Neuronal stem cell (in vitro differentiated cells): ENCODE measurements at regions not wholly inside any gene's neighbourhood (a gene's known extent, or its start where the extent isn't known, plus 50 kb on each side); places are given as distances from the start of the nearest gene placed in this dataset.

Experiments used
- DNase-seq: peaks from one replicate; pipeline ENCODE4 v3.0.0-alpha.2; 2013; ENCODE audit warnings: low spot score
- H2AFZ ChIP-seq: one replicate; pipeline ENCODE4 v1.6.1; 2013; ENCODE audit warnings: mild to moderate bottlenecking, low read length, inconsistent platforms
- H2AK5ac ChIP-seq: 2 replicates; pipeline ENCODE4 v1.6.1; 2013; ENCODE audit warnings: low read depth, mild to moderate bottlenecking, inconsistent platforms, low read length, moderate library complexity, mixed read lengths
- H2BK120ac ChIP-seq: 2 replicates; pipeline ENCODE4 v1.6.1; 2013; ENCODE audit warnings: low read depth, mild to moderate bottlenecking, inconsistent platforms, low read length, moderate library complexity, mixed read lengths
- H2BK12ac ChIP-seq: one replicate; pipeline ENCODE4 v1.6.1; 2013; ENCODE audit warnings: low read length, inconsistent platforms
- H2BK15ac ChIP-seq: 2 replicates; pipeline ENCODE4 v1.6.1; 2013; ENCODE audit warnings: mild to moderate bottlenecking, low read length, inconsistent platforms, mixed read lengths
- H2BK5ac ChIP-seq: one replicate; pipeline ENCODE4 v1.6.1; 2013; ENCODE audit warnings: inconsistent platforms, mild to moderate bottlenecking, low read length, moderate library complexity
- H3K14ac ChIP-seq: one replicate; pipeline ENCODE4 v1.6.1; 2013; ENCODE audit warnings: low read length, inconsistent platforms
- H3K18ac ChIP-seq: 2 replicates; pipeline ENCODE4 v1.6.1; 2013; ENCODE audit warnings: low read length, inconsistent platforms
- H3K23ac ChIP-seq: 2 replicates; pipeline ENCODE4 v1.6.1; 2013; ENCODE audit warnings: low read depth, mild to moderate bottlenecking, mixed read lengths, low read length, inconsistent platforms; ENCODE audit not compliant: poor library complexity
- H3K27ac ChIP-seq: replicated peaks from 3 replicates; pipeline ENCODE4 v1.5.1; 2013; ENCODE audit warnings: low read length, inconsistent platforms
- H3K27me3 ChIP-seq, 3 experiments: 2 replicates each; pipeline ENCODE4 v1.6.1; 2013; ENCODE audit warnings: low read length in 3 of 3, mild to moderate bottlenecking in 2 of 3, inconsistent platforms in 1 of 3, low read depth in 1 of 3, mixed read lengths in 1 of 3, moderate library complexity in 1 of 3; ENCODE audit not compliant: control insufficient read depth in 3 of 3, insufficient read depth in 3 of 3
- H3K36me3 ChIP-seq, 2 donors: replicated peaks in 1 of 2; 2 replicates each; pipeline ENCODE4 v1.6.1; 2013; ENCODE audit warnings: low read length in 2 of 2; ENCODE audit not compliant: control insufficient read depth in 2 of 2, insufficient read depth in 2 of 2
- H3K4ac ChIP-seq: 2 replicates; pipeline ENCODE4 v1.6.1; 2013; ENCODE audit warnings: inconsistent platforms, mild to moderate bottlenecking, low read length, moderate library complexity
- H3K4me1 ChIP-seq, 2 donors: 1 replicate in 1 of 2; 2 replicates in 1 of 2; pipeline ENCODE4 v1.6.1; 2013; ENCODE audit warnings: low read length in 2 of 2, low read depth in 1 of 2; ENCODE audit not compliant: control insufficient read depth in 2 of 2, insufficient read depth in 1 of 2
- H3K4me2 ChIP-seq: one replicate; pipeline ENCODE4 v1.6.1; 2013; ENCODE audit warnings: mild to moderate bottlenecking, low read length, inconsistent platforms; ENCODE audit not compliant: insufficient read depth, poor library complexity, severe bottlenecking
- H3K4me3 ChIP-seq, 2 donors: 2 replicates each; pipeline ENCODE4 v1.5.1; 2013; ENCODE audit warnings: low read length in 2 of 2, mild to moderate bottlenecking in 2 of 2, inconsistent platforms in 1 of 2, moderate library complexity in 1 of 2
- H3K79me1 ChIP-seq: one replicate; pipeline ENCODE4 v1.6.1; 2013; ENCODE audit warnings: low read depth, mild to moderate bottlenecking, inconsistent platforms, low read length, moderate library complexity
- H3K9ac ChIP-seq: one replicate; pipeline ENCODE4 v1.6.1; 2013; ENCODE audit warnings: mild to moderate bottlenecking, low read depth, low read length, inconsistent platforms; ENCODE audit not compliant: poor library complexity
- H3K9me3 ChIP-seq, 2 donors: replicated peaks in 1 of 2; 2 replicates each; pipeline versions ENCODE3 to v1.6.1; 2013; ENCODE audit warnings: low read length in 2 of 2, mild to moderate bottlenecking in 2 of 2, inconsistent platforms in 1 of 2, low read depth in 1 of 2, mixed read lengths in 1 of 2, moderate library complexity in 1 of 2; ENCODE audit not compliant: control insufficient read depth in 2 of 2, insufficient read depth in 1 of 2
- H4K8ac ChIP-seq: one replicate; pipeline ENCODE4 v1.6.1; 2013; ENCODE audit warnings: low read depth, mild to moderate bottlenecking, inconsistent platforms, low read length, moderate library complexity
- H4K91ac ChIP-seq: one replicate; pipeline ENCODE4 v1.6.1; 2013; ENCODE audit warnings: low read length, low read depth, mild to moderate bottlenecking, inconsistent platforms; ENCODE audit not compliant: poor library complexity
- WGBS, 2 donors: extraction: QIAGEN DNeasy Blood & Tissue Kit; methylation state at CpG; one replicate each; pipeline ENCODE4 v1.1.7; 2013; ENCODE audit warnings: missing lambda C conversion rate in 2 of 2, mixed read lengths in 1 of 2; ENCODE audit not compliant: insufficient read length in 2 of 2, insufficient replicate concordance in 1 of 2; ENCODE audit errors: extremely low coverage in 2 of 2; 5-methylcytosine and 5-hydroxymethylcytosine counted together

DNA sequence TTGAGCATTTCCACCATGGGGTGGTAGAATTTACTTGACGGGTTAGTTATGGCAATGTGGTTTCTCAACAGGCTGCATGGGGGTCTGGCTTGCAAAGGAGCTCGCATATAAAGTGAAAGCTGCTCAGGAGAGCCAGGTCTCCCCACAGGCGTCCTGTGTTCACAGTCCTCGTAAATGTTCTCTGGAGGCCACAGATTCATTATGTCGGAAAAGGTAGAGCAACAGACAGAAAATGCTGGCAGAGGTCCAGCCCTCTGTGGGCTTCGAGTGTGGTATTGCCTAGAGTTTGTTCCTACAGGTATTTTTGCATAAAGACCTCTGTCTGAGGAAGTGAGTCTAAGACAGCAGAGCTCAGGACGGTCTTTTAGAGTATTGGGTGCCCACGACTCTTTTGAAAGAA lies 96.4 kb downstream of the CDCA7 start:
- Histone ChIP-seq H3K4me2 (no peak overlapping the region), H3K4me3 (no peak overlapping the region), H3K9ac (no peak overlapping the region), H3K36me3 (no peaks in the 10 kb centered on the region), H2BK120ac (no peak overlapping the region), H2BK5ac (no peak overlapping the region), H2BK12ac (no peak overlapping the region), H3K9me3 (no peaks in the 10 kb centered on the region), H3K14ac (no peak overlapping the region), H3K79me1 (no peaks in the 10 kb centered on the region), H3K18ac (peak overlapping the region; percentile 62), H4K8ac (no peak overlapping the region), H3K23ac (no peak overlapping the region), H3K27ac (peak overlapping the region; percentile 62), H3K4ac (no peak overlapping the region), H3K27me3 (no peaks in the 10 kb centered on the region), H3K4me1 (peaks cover 15 to 19% of the 10 kb centered on the region in 2 donors), H2BK15ac (no peak overlapping the region), H4K91ac (no peak overlapping the region), H2AFZ (no peak overlapping the region), H2AK5ac (no peak overlapping the region)
- no CpG with 5 or more reads among the region's 8 CpGs for WGBS, 2 donors
- no peak for DNase-seq

DNA sequence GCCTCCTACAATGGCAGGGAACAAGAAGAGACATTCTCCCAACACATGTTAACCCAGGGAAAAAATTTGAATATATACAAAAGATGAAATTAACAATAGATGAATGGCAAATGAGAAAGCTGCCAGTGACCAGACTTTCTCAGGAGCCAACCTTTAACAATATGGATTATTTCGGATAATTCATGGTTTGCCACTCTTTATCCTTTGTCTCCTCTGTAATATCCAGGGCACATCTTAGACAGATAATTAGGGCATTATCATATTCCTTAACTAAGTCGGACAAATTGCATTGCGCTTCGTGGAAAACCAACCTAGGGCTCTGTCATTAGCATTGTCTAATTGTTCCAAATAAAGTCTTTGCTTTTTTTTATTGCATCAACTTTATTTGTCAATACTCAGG lies 97.3 kb downstream of the CDCA7 start:
- Histone ChIP-seq H2AK5ac (no peak overlapping the region), H3K18ac (no peak overlapping the region), H3K27ac (peak overlapping the region; percentile 91), H2BK120ac (no peak overlapping the region), H3K4me3 (no peak overlapping the region), H3K9ac (no peak overlapping the region), H3K27me3 (no peaks in the 10 kb centered on the region), H2BK12ac (no peak overlapping the region), H4K91ac (no peak overlapping the region), H3K9me3 (no peaks in the 10 kb centered on the region), H3K36me3 (no peaks in the 10 kb centered on the region), H3K4me1 (peaks cover 15 to 19% of the 10 kb centered on the region in 2 donors), H3K4me2 (peak overlapping the region; percentile 41), H3K23ac (no peak overlapping the region), H2AFZ (no peak overlapping the region), H3K79me1 (no peaks in the 10 kb centered on the region), H4K8ac (no peak overlapping the region), H3K4ac (no peak overlapping the region), H2BK15ac (no peak overlapping the region), H3K14ac (no peak overlapping the region), H2BK5ac (no peak overlapping the region)
- DNase-seq, result no peak
- WGBS, 2 donors, result no CpG with 5 or more reads among the region's 4 CpGs

GRCh38 chr2:173452416-173452815 lies 97.7 kb downstream of the CDCA7 start:
- H3K4me3 ChIP-seq, result no peak overlapping the region
- H4K91ac ChIP-seq, result no peak overlapping the region
- no CpG with 5 or more reads among the region's 8 CpGs for WGBS, 2 donors

GRCh38 chr2:173456960-173457359 lies 102.3 kb downstream of the CDCA7 start:
- no peak overlapping the region for H3K23ac ChIP-seq
- no peak overlapping the region for H4K8ac ChIP-seq
- no peaks in the 10 kb centered on the region for H3K27me3 ChIP-seq
- H2BK5ac ChIP-seq, result peak overlapping the region; percentile 91
- H2BK15ac ChIP-seq, result peak overlapping the region; percentile 79
- H3K14ac ChIP-seq, result no peak overlapping the region
- no peak overlapping the region for H2BK120ac ChIP-seq
- no peak overlapping the region for H2BK12ac ChIP-seq
- no peak for DNase-seq
- H3K4me3 ChIP-seq, result no peak overlapping the region
- H3K18ac ChIP-seq, result peak overlapping the region; percentile 72
- no CpG with 5 or more reads among the region's 10 CpGs for WGBS, 2 donors
- peaks cover 18 to 35% of the 10 kb centered on the region in 2 donors for H3K4me1 ChIP-seq
- H3K4ac ChIP-seq, result no peak overlapping the region
- H3K27ac ChIP-seq, result no peak overlapping the region
- H3K9ac ChIP-seq, result no peak overlapping the region
- no peaks in the 10 kb centered on the region for H3K79me1 ChIP-seq
- H3K36me3 ChIP-seq, result no peaks in the 10 kb centered on the region
- H2AK5ac ChIP-seq, result no peak overlapping the region
- H3K4me2 ChIP-seq, result no peak overlapping the region
- H4K91ac ChIP-seq, result peak overlapping the region; percentile 76
- H2AFZ ChIP-seq, result peak overlapping the region; percentile 27
- H3K9me3 ChIP-seq, result peaks cover 0 to 2% of the 10 kb centered on the region in 2 donors

More at GRCh38 chr2:173452416-173452815, 97.7 kb downstream of the CDCA7 start:
- no peak overlapping the region for H3K23ac ChIP-seq
- no peak overlapping the region for H2BK120ac ChIP-seq
- H3K27me3 ChIP-seq, result no peaks in the 10 kb centered on the region
- peaks cover 19 to 21% of the 10 kb centered on the region in 2 donors for H3K4me1 ChIP-seq
- no peak overlapping the region for H3K4ac ChIP-seq
- no peak overlapping the region for H2BK12ac ChIP-seq
- H3K36me3 ChIP-seq, result no peaks in the 10 kb centered on the region
- no peak overlapping the region for H2AFZ ChIP-seq
- no peak overlapping the region for H2BK15ac ChIP-seq
- H3K9me3 ChIP-seq, result peaks cover 0 to 1% of the 10 kb centered on the region in 2 donors
- H3K9ac ChIP-seq, result no peak overlapping the region
- H2BK5ac ChIP-seq, result no peak overlapping the region
- H3K14ac ChIP-seq, result no peak overlapping the region
- H3K79me1 ChIP-seq, result no peaks in the 10 kb centered on the region
- peak overlapping the region; percentile 41 for H3K4me2 ChIP-seq
- no peak overlapping the region for H3K18ac ChIP-seq
- no peak overlapping the region for H4K8ac ChIP-seq
- peak overlapping the region; percentile 91 for H3K27ac ChIP-seq
- peak; percentile 68 for DNase-seq
- H2AK5ac ChIP-seq, result no peak overlapping the region
